ENCODE measurements at regions not wholly inside any gene's neighbourhood (a gene's known extent, or its start where the extent isn't known, plus 50 kb on each side); places are given as distances from the start of the nearest gene placed in this dataset.
A peak's percentile ranks its signal among the peaks of the same experiment; 100 is the strongest.
"Not testable (repeated sequence)": the region's sequence is repeated elsewhere in the genome, so short reads cannot be mapped to it uniquely, and the experiment has no call there.

GRCh38 chr1:100811808-100812207 lies 82.8 kb downstream of the EXTL2 start:
- Histone ChIP-seq H3K27ac (ENCODE audit: low read length) (peak overlapping the region; percentile 74), H3K4me2 (ENCODE audit: low read length) (peak overlapping the region; percentile 8), H3K4me3 (ENCODE audit: low read length) (peak overlapping the region; percentile 4), H2AFZ (ENCODE audit: low read depth, low read length) (no peak overlapping the region), H3K9ac (ENCODE audit: low read length) (peak overlapping the region; percentile 4), H4K20me1 (ENCODE audit: insufficient read depth) (no peaks in the 10 kb centered on the region), H3F3A (ENCODE audit: insufficient read depth, low read length, poor library complexity, severe bottlenecking) (no peaks in the 10 kb centered on the region), H3K27me3 (ENCODE audit: insufficient read depth, low read depth, low read length) (no peaks in the 10 kb centered on the region), H3K36me3 (ENCODE audit: insufficient read depth, low read length) (no peaks in the 10 kb centered on the region), H3K9me3 (ENCODE audit: low read length) (no peaks in the 10 kb centered on the region), H3K79me2 (replicated peaks; ENCODE audit: insufficient read depth, low read length) (no peaks in the 10 kb centered on the region), H3K9me2 (ENCODE audit: insufficient read depth, low read length) (no peaks in the 10 kb centered on the region)
- peak; percentile 70 for TF ChIP-seq POLR2AphosphoS5 (IDR thresholded peaks at IDR 0.05)
- TF ChIP-seq, protein P1, sequence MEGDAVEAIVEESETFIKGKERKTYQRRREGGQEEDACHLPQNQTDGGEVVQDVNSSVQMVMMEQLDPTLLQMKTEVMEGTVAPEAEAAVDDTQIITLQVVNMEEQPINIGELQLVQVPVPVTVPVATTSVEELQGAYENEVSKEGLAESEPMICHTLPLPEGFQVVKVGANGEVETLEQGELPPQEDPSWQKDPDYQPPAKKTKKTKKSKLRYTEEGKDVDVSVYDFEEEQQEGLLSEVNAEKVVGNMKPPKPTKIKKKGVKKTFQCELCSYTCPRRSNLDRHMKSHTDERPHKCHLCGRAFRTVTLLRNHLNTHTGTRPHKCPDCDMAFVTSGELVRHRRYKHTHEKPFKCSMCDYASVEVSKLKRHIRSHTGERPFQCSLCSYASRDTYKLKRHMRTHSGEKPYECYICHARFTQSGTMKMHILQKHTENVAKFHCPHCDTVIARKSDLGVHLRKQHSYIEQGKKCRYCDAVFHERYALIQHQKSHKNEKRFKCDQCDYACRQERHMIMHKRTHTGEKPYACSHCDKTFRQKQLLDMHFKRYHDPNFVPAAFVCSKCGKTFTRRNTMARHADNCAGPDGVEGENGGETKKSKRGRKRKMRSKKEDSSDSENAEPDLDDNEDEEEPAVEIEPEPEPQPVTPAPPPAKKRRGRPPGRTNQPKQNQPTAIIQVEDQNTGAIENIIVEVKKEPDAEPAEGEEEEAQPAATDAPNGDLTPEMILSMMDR (IDR thresholded peaks at IDR 0.05; ENCODE audit: poor library complexity, severe bottlenecking), result no peak
- TF ChIP-seq EP300 (conservative IDR thresholded peaks at IDR 0.05; ENCODE audit: poor library complexity, severe bottlenecking), result peak; percentile 88
- peak; percentile 41 for TF ChIP-seq MXI1 (conservative IDR thresholded peaks at IDR 0.05; ENCODE audit: poor library complexity, severe bottlenecking)
- no peak for TF ChIP-seq EZH2 (IDR thresholded peaks at IDR 0.05; ENCODE audit: borderline replicate concordance, insufficient read depth, low read length, poor library complexity, severe bottlenecking)

- not testable (repeated sequence) for H3K9me3 ChIP-seq (ENCODE audit: low read length); H3K79me2 ChIP-seq (replicated peaks; ENCODE audit: insufficient read depth, low read length); H3K27me3 ChIP-seq (ENCODE audit: insufficient read depth, low read depth, low read length); H3K27ac ChIP-seq (ENCODE audit: low read length); H3K4me3 ChIP-seq (ENCODE audit: low read length); H3F3A ChIP-seq (ENCODE audit: insufficient read depth, low read length, poor library complexity, severe bottlenecking); H3K36me3 ChIP-seq (ENCODE audit: insufficient read depth, low read length); H3K4me2 ChIP-seq (ENCODE audit: low read length); H3K9me2 ChIP-seq (ENCODE audit: insufficient read depth, low read length); H2AFZ ChIP-seq (ENCODE audit: low read depth, low read length); H3K9ac ChIP-seq (ENCODE audit: low read length); H4K20me1 ChIP-seq (ENCODE audit: insufficient read depth)
Measured at GRCh38 chr1:100814938-100815337, 79.7 kb downstream of the EXTL2 start.

DNA sequence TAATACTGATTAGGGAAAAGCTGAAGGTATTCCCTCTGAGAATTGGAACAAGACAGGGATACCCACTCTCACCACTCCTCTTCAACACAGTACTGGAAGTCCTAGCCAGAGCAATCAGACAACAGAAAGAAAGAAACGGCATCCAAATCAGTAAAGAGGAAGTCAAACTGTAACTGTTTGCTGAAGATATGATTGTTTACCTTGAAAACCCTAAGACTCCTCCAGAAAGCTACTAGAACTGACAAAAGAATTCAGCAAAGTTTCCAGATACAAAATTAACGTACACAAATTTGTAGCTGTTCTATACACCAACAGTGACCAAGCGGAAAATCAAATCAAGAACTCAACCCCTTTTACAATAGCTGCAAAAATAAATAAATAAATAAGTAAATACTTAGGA lies 78.6 kb downstream of the EXTL2 start:
- H4K20me1 ChIP-seq (ENCODE audit: insufficient read depth), result no peaks in the 10 kb centered on the region
- H3K27me3 ChIP-seq (ENCODE audit: insufficient read depth, low read depth, low read length), result no peaks in the 10 kb centered on the region
- no peak overlapping the region for H3K27ac ChIP-seq (ENCODE audit: low read length)
- no peaks in the 10 kb centered on the region for H3K9me3 ChIP-seq (ENCODE audit: low read length)
- no peak overlapping the region for H2AFZ ChIP-seq (ENCODE audit: low read depth, low read length)
- H3K79me2 ChIP-seq (replicated peaks; ENCODE audit: insufficient read depth, low read length), result no peaks in the 10 kb centered on the region
- H3K9ac ChIP-seq (ENCODE audit: low read length), result no peak overlapping the region
- TF ChIP-seq RAD21 (conservative IDR thresholded peaks at IDR 0.05) (no peak), EZH2 (IDR thresholded peaks at IDR 0.05; ENCODE audit: borderline replicate concordance, insufficient read depth, low read length, poor library complexity, severe bottlenecking) (no peak), MXI1 (conservative IDR thresholded peaks at IDR 0.05; ENCODE audit: poor library complexity, severe bottlenecking) (no peak), POLR2AphosphoS5 (IDR thresholded peaks at IDR 0.05) (no peak)
- no peaks in the 10 kb centered on the region for H3K36me3 ChIP-seq (ENCODE audit: insufficient read depth, low read length)
- no peaks in the 10 kb centered on the region for H3K9me2 ChIP-seq (ENCODE audit: insufficient read depth, low read length)
- H3K4me2 ChIP-seq (ENCODE audit: low read length), result no peak overlapping the region
- no peaks in the 10 kb centered on the region for H3F3A ChIP-seq (ENCODE audit: insufficient read depth, low read length, poor library complexity, severe bottlenecking)
- H3K4me3 ChIP-seq (ENCODE audit: low read length), result no peak overlapping the region

GRCh38 chr1:100820195-100820594 lies 74.4 kb downstream of the EXTL2 start:
- not testable (repeated sequence) for H3K4me2 ChIP-seq (ENCODE audit: low read length); H3K9ac ChIP-seq (ENCODE audit: low read length); H3K9me2 ChIP-seq (ENCODE audit: insufficient read depth, low read length); H3K79me2 ChIP-seq (replicated peaks; ENCODE audit: insufficient read depth, low read length); H3F3A ChIP-seq (ENCODE audit: insufficient read depth, low read length, poor library complexity, severe bottlenecking); H3K4me3 ChIP-seq (ENCODE audit: low read length); H4K20me1 ChIP-seq (ENCODE audit: insufficient read depth); H3K36me3 ChIP-seq (ENCODE audit: insufficient read depth, low read length); H2AFZ ChIP-seq (ENCODE audit: low read depth, low read length); H3K27me3 ChIP-seq (ENCODE audit: insufficient read depth, low read depth, low read length); H3K9me3 ChIP-seq (ENCODE audit: low read length); H3K27ac ChIP-seq (ENCODE audit: low read length)

DNA sequence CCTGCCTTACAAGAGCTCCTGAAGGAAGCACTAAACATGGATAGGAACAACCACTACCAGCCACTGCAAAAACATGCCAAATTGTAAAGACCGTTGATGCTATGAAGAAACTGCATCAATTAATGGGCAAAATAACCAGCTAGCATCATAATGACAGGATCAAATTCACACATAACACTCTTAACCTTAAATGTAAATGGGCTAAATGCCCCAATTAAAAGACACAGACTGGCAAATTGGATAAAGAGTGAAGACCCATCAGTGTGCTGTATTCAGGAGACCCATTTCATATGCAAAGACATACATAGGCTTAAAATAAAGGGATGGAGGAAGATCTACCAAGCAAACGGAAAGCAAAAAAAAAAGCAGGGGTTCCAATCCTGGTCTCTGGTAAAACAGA lies 72.7 kb downstream of the EXTL2 start:
- H3K9ac ChIP-seq (ENCODE audit: low read length); H3K27ac ChIP-seq (ENCODE audit: low read length); H3F3A ChIP-seq (ENCODE audit: insufficient read depth, low read length, poor library complexity, severe bottlenecking); H4K20me1 ChIP-seq (ENCODE audit: insufficient read depth); H3K79me2 ChIP-seq (replicated peaks; ENCODE audit: insufficient read depth, low read length); H3K4me2 ChIP-seq (ENCODE audit: low read length); H3K4me3 ChIP-seq (ENCODE audit: low read length); H3K9me3 ChIP-seq (ENCODE audit: low read length); H3K9me2 ChIP-seq (ENCODE audit: insufficient read depth, low read length); H3K27me3 ChIP-seq (ENCODE audit: insufficient read depth, low read depth, low read length); H3K36me3 ChIP-seq (ENCODE audit: insufficient read depth, low read length); H2AFZ ChIP-seq (ENCODE audit: low read depth, low read length): not testable (repeated sequence)

All from neural cell (in vitro differentiated cells).